Testis (tissue), 2 donors: ENCODE measurements at regions not wholly inside any gene's neighbourhood (a gene's known extent, or its start where the extent isn't known, plus 50 kb on each side); places are given as distances from the start of the nearest gene placed in this dataset.

Source experiments
- DNase-seq: peaks from one replicate; pipeline ENCODE4 v3.0.0-alpha.2; 2019
- H3K27ac ChIP-seq, 2 donors: fragments of 200-600 bp; sonication (generic); one replicate each; pipeline ENCODE4 v1.5.1; 2019
- H3K27me3 ChIP-seq: fragments of 200-600 bp; sonication (generic); one replicate; pipeline ENCODE4 v1.5.1; 2019
- H3K36me3 ChIP-seq: fragments of 200-600 bp; sonication (generic); one replicate; pipeline ENCODE4 v1.5.1; 2017; ENCODE audit warnings: low read depth; ENCODE audit errors: missing control alignments
- H3K4me1 ChIP-seq: fragments of 200-600 bp; sonication (generic); one replicate; pipeline ENCODE4 v1.5.1; 2019
- H3K4me3 ChIP-seq, 2 donors: fragments of 200-600 bp; sonication (generic); one replicate each; pipeline ENCODE4 v1.5.1; 2017 to 2019
- H3K9me3 ChIP-seq: fragments of 200-600 bp; sonication (generic); one replicate; pipeline ENCODE4 v1.5.1; 2017
- CTCF ChIP-seq, 3 experiments: fragments of 450-650 bp in 2 of 3; fragments of 200-600 bp in 1 of 3; sonication (generic) in 1 of 3; IDR thresholded peaks; one replicate each; pipeline ENCODE4 v1.5.1; 2016 to 2019; ENCODE audit warnings: antibody characterized with exemption in 3 of 3, mild to moderate bottlenecking in 2 of 3, moderate library complexity in 1 of 3
- POLR2A ChIP-seq: fragments of 450-650 bp; IDR thresholded peaks from one replicate; pipeline ENCODE4 v1.6.1; 2017; ENCODE audit warnings: antibody characterized with exemption, mild to moderate bottlenecking, moderate library complexity
- WGBS, 2 donors: methylation state at CpG; one replicate each; pipeline ENCODE4 v1.1.5; 2018; 5-methylcytosine and 5-hydroxymethylcytosine counted together
- intact Hi-C: fragments of 100-400 bp; cut with DNase I; formaldehyde crosslinking; loops from one replicate; pipeline ENCODE4 v1.15.1; 2023; ENCODE audit warnings: low total_unique reads

- H3K4me1 ChIP-seq, result no peaks in the 10 kb centered on the region
- WGBS, 2 donors, result 35 to 44% methylated on average over 16 of the region's 16 CpGs
- no peak for DNase-seq
- TF ChIP-seq CTCF (IDR thresholded peaks at IDR 0.05) (no peak), POLR2A (no peak)
- no peak overlapping the region for H3K27ac ChIP-seq
- H3K27me3 ChIP-seq, result no peaks in the 10 kb centered on the region
- H3K36me3 ChIP-seq, result no peaks in the 10 kb centered on the region
- no peaks in the 10 kb centered on the region for H3K9me3 ChIP-seq
- intact Hi-C loops, result no loop called here
- H3K4me3 ChIP-seq, result no peak overlapping the region
Observed at GRCh38 chr16:51636920-51637769, 486.1 kb upstream of the SALL1 start.

GRCh38 chr16:51635181-51635580, 484.1 kb upstream of the SALL1 start:
- no peaks in the 10 kb centered on the region for H3K27me3 ChIP-seq
- H3K9me3 ChIP-seq, result no peaks in the 10 kb centered on the region
- H3K27ac ChIP-seq, result no peak overlapping the region
- no peak overlapping the region for H3K4me3 ChIP-seq
- 17 to 32% methylated on average over 4 of the region's 4 CpGs for WGBS, 2 donors
- intact Hi-C loops, result no loop called here
- no peak for TF ChIP-seq CTCF (IDR thresholded peaks at IDR 0.05)
- no peak for TF ChIP-seq POLR2A
- no peaks in the 10 kb centered on the region for H3K36me3 ChIP-seq
- no peak for DNase-seq
- no peaks in the 10 kb centered on the region for H3K4me1 ChIP-seq

- H3K36me3 ChIP-seq, result no peaks in the 10 kb centered on the region
- no peaks in the 10 kb centered on the region for H3K4me1 ChIP-seq
- no peak overlapping the region for H3K27ac ChIP-seq
- no peak for DNase-seq
- 62 to 66% methylated on average over 4 of the region's 4 CpGs for WGBS, 2 donors
- no peaks in the 10 kb centered on the region for H3K27me3 ChIP-seq
- no peak for TF ChIP-seq POLR2A
- TF ChIP-seq CTCF (IDR thresholded peaks at IDR 0.05), result no peak
- intact Hi-C loops, result no loop called here
- no peak overlapping the region for H3K4me3 ChIP-seq
- H3K9me3 ChIP-seq, result no peaks in the 10 kb centered on the region
Observed at GRCh38 chr16:51630076-51630475, 479.0 kb upstream of the SALL1 start.

- no peak for TF ChIP-seq POLR2A
- no peak for TF ChIP-seq CTCF (IDR thresholded peaks at IDR 0.05)
- Histone ChIP-seq H3K27ac (no peak overlapping the region), H3K4me3 (no peak overlapping the region), H3K4me1 (no peaks in the 10 kb centered on the region), H3K9me3 (no peaks in the 10 kb centered on the region), H3K36me3 (no peaks in the 10 kb centered on the region), H3K27me3 (no peaks in the 10 kb centered on the region)
- DNase-seq, result no peak
- 62 to 70% methylated on average over 3 of the region's 3 CpGs for WGBS, 2 donors
- intact Hi-C loops, result no loop called here
Observed at GRCh38 chr16:51629576-51629975, 478.5 kb upstream of the SALL1 start.
